A673 (cell line): ENCODE measurements at regions not wholly inside any gene's neighbourhood (a gene's known extent, or its start where the extent isn't known, plus 50 kb on each side); places are given as distances from the start of the nearest gene placed in this dataset.

Experiments
- CTCF ChIP-seq: fragments of 300-800, 200-600 bp; sonication (generic); conservative IDR thresholded peaks from 2 replicates; pipeline ENCODE4 v1.5.1; 2017; ENCODE audit warnings: low read depth, mild to moderate bottlenecking, antibody characterized with exemption, low read length, moderate library complexity, mixed read lengths
- EZH2 ChIP-seq: fragments of 200-600 bp; sonication (generic); IDR thresholded peaks from 2 replicates; pipeline ENCODE4 v1.6.1; 2017; ENCODE audit warnings: borderline replicate concordance, low read depth, mild to moderate bottlenecking, mixed read lengths, antibody characterized with exemption, low read length; ENCODE audit not compliant: poor library complexity, severe bottlenecking

- TF ChIP-seq CTCF (no peak), EZH2 (no peak)
Observed at GRCh38 chr7:85954961-85955360, 688.7 kb upstream of the GRM3 start.
